HG02885 (cell line): ENCODE measurements at regions not wholly inside any gene's neighbourhood (a gene's known extent, or its start where the extent isn't known, plus 50 kb on each side); places are given as distances from the start of the nearest gene placed in this dataset.
"Not testable (repeated sequence)": the region's sequence is repeated elsewhere in the genome, so short reads cannot be mapped to it uniquely, and the experiment has no call there.

ENCODE experiments used
- ATAC-seq: cut with Tn5 transposase; IDR thresholded peaks from one replicate; pipeline ENCODE4 v1.9.1; 2021; ENCODE audit warnings: mild to moderate bottlenecking; ENCODE audit not compliant: unreplicated experiment, poor library complexity

DNA sequence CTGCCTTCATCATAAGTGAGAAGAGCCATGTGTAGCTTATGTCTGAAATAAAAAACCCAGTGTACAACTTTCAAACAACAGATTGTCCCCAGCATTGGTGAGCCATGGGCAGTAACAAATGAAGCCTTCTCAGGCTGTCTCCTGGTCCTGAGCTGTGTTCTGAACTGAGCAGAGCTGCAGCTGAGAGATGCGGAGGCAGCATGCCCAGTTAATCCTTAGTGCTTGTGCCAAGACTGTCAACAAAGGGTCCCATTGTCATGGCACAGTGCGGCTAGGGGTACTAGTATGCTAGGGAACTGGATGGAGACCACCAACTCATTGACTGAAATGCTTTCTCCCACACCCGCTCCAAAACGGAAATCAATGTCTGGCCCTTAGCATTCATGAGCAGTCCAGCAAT is 154.3 kb downstream of the RMST start:
- no peak for ATAC-seq

- no peak for ATAC-seq
These were observed 166.4 kb downstream of the RMST start for GRCh38 chr12:97628962-97629361.

- ATAC-seq, result no peak
These were observed 166.8 kb downstream of the RMST start for GRCh38 chr12:97629382-97629781.

DNA sequence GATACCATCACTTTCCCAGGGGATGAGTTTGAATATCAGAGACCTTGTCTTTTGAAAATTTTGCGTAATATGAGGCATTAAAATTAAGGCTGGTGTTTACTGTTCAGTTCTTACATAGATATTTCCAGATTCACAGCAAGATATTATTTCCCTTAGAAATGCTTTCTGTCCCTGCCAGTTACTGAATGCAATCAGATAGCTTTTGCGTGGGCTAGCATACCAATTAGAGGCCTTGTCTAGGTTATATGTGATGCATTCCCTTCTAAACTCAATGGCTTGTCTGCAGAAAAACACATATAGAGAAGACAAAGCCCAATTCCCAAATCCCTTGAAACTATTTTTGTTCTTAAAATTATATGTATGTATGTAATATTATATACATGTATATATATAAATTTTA is 167.8 kb downstream of the RMST start:
- ATAC-seq, result no peak

DNA sequence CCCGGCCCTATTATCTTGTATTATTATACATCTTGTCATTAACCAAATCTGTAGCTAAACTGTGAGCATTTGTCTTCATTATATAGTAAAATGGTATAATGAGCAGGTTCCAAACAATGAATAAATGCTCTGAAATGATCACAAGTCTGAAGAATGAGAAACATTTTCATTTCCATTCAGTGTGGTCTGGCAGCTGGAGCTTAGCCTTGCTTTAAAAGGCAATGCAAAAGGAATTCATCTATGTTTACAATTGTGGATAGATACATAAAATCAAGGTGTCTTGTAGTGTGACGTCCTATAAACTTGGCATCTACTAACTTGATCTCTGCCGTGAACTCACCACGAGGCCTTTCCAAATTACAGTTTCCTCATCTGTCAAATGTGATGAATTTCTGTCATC is 168.3 kb downstream of the RMST start:
- ATAC-seq, result no peak

DNA sequence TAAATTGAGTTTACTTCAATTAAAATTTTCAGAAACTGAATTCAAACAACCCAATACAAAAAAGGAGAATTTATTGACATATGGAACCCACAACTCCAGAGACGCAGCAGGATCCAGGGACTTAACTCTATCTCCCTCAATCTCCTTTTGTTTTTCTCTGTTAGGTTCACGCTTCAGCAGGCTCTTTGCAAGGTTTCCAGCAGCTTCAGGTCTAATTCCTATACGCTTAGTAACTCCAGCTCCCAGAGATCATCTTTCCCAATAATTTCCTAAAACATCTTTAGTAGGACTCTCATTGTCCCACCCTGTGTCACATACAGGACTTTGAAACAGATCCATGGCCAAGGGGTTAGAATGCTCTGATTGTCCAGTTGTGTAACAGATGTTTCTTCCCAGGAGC is 175.2 kb downstream of the RMST start:
- no peak for ATAC-seq

DNA sequence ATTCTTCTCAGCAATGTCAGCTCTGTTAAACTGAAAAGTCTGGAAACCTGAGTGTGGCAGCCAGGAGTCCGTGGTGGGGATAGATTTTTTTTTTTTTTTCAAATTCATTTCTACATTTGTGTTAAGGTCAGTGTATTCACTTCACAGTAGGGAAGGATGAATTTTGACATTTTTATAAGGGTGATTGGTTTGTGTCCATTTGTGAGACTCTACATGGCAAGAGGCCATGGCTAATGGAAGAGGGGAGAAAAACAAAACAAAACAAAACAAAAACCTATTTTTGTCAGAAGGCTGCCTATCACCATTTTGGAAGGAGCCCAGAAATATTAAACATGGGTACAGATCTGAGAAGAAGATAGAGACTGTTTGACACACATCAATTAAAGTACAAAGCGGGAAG is 176.1 kb downstream of the RMST start:
- no peak for ATAC-seq

DNA sequence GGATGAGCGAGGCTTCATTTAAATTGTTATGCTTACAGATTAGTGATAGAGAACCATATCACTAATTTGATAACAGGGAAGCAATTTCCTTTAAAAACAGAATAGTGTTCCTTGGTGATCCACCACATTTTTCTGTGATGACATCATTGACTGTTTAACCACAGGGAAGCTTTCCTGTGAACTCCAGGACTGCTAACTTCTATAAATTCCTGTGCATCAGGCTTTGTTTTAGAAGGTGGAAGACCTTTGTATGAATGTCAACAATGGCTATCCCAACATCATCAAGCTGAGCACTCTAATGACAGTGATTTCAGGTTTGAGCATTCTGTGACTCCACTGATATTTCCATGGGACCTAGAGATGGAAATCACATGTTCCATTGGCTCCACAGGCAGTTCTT is 177.1 kb downstream of the RMST start:
- no peak for ATAC-seq

DNA sequence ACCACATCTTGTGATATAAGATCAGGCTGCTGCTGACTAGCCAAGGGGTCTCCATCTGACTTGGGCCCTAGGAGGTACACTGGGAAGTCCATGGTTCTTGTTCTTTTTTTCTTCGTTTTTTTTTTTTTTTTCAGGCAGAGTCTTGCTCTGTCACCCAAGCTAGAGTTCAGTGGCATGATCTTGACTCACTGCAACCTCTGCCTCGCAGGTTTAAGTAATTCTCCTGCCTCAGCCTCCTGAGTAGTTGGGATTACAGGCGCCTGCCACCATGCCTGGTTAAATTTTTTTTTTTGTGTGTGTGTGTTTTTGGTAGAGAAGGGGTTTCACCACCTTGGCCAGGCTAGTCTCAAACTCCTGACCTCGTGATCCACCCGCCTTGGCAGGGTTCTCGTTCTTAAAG is 178.2 kb downstream of the RMST start:
- ATAC-seq, result no peak

DNA sequence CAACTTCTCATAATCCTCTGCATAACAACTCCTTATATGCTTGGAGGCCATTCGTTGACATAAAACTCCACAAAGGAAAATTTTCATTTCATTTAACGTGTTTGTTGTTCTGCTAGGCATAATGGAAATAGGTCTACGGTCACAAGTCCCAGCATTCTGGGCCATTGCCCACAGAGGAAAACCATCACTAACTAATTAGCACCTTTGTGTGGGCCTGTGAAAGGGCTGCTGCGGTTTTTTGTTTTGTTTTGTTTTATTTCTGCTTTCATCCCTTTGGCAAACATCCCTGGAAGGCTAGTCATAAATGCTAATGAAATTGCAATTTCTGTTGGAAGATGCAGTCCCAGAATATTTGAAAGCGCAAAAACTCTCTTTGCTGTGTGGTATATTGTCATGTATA is 180.3 kb downstream of the RMST start:
- no peak for ATAC-seq

DNA sequence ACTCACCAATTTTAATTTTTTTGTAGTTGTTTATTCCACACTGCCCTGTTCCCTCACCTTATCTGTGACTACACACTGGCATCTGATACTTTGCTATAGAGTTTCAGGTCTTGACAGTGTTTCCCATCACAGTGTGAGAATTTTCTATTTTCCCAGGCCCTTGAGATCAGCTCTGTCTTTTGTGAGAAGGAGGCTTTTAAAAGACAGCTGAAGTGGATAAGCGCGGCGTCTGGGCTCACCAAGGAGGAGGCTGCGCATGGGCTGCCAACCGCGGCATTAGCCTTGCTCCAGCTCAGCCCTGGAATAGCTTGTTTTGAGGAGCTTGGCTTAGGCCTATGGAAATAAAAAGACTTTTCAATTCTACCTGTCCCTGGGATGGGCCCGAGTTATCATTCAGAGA is 181.3 kb downstream of the RMST start:
- no peak for ATAC-seq

- ATAC-seq, result no peak
These were observed 183.1 kb downstream of the RMST start for GRCh38 chr12:97645726-97646125.

DNA sequence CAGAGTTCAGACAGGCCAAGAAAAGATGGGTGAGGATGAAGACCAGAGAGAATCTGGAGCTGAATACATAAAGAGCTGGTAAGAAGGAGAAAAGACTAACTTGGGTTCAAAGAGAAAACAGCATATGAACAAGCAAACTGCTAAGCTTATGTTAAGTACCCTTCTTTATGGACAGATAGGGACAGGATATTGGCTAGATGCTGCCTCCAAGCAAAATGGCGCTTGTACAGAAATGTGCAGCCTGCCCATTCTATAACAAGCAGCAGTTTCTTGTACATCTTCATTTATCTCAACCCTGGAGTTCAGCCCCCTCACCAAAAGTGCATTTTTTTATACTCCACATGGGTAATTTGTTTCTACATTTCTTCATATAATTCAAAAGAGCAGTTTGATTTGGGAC is 184.5 kb downstream of the RMST start:
- ATAC-seq, result no peak

DNA sequence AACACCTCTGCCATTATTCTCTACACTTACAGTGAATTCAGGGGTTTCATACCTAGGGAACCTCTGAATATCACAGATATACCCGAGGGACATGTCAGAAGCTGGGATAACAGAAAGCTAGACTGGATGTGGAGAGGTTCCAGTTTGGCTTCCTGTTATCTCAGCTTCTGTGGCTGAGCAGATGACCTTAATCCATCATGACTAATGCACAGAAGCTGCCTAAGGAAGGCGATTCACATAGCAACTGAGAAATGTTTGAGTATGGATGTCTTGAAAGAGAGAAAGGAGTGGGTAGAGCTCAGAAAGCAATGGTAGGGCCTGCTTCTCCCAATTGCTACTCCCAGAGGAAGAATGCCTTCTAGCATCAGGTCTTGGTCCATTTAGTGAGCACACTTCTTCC is 187.6 kb downstream of the RMST start:
- ATAC-seq, result no peak

DNA sequence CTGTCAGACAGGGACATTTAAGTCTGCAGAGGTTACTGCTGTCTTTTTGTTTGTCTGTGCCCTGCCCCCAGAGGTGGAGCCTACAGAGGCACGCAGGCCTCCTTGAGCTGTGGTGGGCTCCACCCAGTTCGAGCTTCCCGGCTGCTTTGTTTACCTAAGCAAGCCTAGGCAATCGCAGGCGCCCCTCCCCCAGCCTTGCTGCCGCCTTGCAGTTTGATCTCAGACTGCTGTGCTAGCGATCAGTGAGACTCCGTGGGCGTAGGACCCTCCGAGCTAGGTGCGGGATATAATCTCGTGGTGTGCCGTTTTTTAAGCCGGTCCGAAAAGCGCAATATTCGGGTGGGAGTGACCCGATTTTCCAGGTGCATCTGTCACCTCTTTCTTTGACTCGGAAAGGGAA is 193.9 kb downstream of the RMST start:
- not testable (repeated sequence) for ATAC-seq

DNA sequence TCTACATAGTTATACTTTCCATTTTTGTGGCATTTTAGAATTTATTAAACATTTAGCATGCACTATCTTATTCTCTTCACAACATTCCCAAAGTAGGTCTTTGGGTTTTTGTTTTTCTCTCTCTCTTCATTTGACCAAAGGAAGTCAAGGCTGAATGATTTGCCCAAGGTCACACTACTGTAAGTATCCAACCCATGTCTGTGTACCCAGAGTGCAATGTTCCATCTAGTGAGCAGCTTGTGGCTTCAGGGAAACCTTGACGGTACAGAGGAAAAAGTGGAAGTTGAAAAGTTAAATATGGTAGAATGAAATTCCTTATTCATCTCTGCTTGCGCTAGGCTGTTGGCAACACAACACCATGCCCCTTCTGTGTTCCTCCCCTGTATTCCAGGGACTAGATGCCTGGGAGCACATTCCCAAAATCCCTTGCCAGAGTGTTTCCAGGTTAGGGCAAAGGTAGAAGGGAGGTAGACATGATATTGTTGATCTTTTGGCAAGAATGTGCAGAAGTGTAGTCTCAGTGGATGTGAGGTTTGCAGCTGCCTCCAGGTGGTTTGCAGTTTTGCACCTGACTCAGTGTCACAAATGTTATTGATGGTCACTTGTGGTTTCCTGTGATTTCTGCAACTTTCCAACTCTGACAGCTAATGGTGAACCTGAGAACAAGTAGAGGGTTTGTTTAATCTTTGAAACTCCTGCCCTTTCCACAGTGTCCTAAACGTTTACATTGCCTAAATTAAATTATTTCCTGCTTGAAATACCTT is 196.7 kb downstream of the RMST start:
- ATAC-seq, result no peak

GRCh38 chr12:97666263-97666662 is 203.7 kb downstream of the RMST start:
- ATAC-seq, result no peak

GRCh38 chr12:97672870-97673269 is 210.3 kb downstream of the RMST start:
- no peak for ATAC-seq

GRCh38 chr12:97680751-97681150 is 218.1 kb downstream of the RMST start:
- no peak for ATAC-seq

GRCh38 chr12:97681612-97682504 is 219.3 kb downstream of the RMST start:
- ATAC-seq, result peak; percentile 97

- ATAC-seq, result no peak
These were observed 222.8 kb downstream of the RMST start for GRCh38 chr12:97685360-97685759.

DNA sequence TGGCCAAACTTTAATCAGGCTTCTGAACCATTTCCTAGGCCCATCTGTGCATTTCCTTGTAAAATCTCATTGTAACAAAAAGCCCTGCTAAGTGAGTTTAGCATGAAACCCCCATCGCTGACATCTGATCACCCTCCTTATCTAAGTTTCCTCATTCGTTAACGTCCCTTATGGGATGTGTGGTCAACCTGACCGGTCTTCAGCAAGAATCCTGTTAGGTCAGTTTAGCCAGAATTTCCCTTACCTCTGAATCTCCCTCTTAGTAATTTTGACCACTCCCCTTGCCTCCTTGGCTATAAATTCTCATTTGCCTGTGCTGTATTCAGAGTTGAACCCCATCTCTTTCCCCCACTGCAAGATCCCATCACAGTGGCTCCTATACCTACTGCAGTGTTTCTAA is 239.3 kb downstream of the RMST start:
- ATAC-seq, result no peak
